PC-9 (cell line): ENCODE measurements at regions not wholly inside any gene's neighbourhood (a gene's known extent, or its start where the extent isn't known, plus 50 kb on each side); places are given as distances from the start of the nearest gene placed in this dataset.

Experiments used
- BruUV-seq: library from RNA; stranded (reverse); fragments of 400-500 nt; replicated peaks from 2 replicates; lab custom pipeline; 2021; lab: Mats Ljungman, UMichigan
- CTCF ChIA-PET: fragments of 300-600 bp; sonication (Branson Sonifier 250); formaldehyde crosslinking; loops from one replicate; lab custom pipeline; 2022; ENCODE audit warnings: antibody characterized with exemption; lab: Charles Lee
- POLR2A ChIA-PET: fragments of 300-600 bp; sonication (Branson Sonifier 250); formaldehyde crosslinking; loops from one replicate; lab custom pipeline; 2022; ENCODE audit warnings: antibody characterized with exemption; ENCODE audit not compliant: unreplicated experiment; lab: Charles Lee
- DNase-seq, 2 experiments: peaks; one replicate each; pipeline versions ENCODE4 v3.0.0 to v3.0.0-alpha.2; 2015 to 2022; ENCODE audit warnings: mixed read lengths in 1 of 2
- H2AFZ ChIP-seq: fragments of 200-600 bp; sonication (generic); 2 replicates; pipeline ENCODE4 v1.8.1; 2017; ENCODE audit warnings: antibody characterized with exemption
- H3F3A ChIP-seq: fragments of 200-600 bp; sonication (generic); 2 replicates; pipeline ENCODE4 v1.8.1; 2017; ENCODE audit warnings: antibody characterized with exemption, mild to moderate bottlenecking, low read depth; ENCODE audit not compliant: insufficient read depth
- H3K27ac ChIP-seq: fragments of 200-600 bp; sonication (generic); 2 replicates; pipeline ENCODE4 v1.6.1; 2016; ENCODE audit warnings: mixed run types
- H3K27me3 ChIP-seq: fragments of 200-600 bp; sonication (generic); 2 replicates; pipeline ENCODE4 v1.6.1; 2016; ENCODE audit warnings: low read depth, mixed run types; ENCODE audit not compliant: insufficient read depth
- H3K36me3 ChIP-seq: fragments of 200-600 bp; sonication (generic); 2 replicates; pipeline ENCODE4 v1.6.1; 2016; ENCODE audit warnings: low read depth, mixed run types
- H3K4me1 ChIP-seq: fragments of 200-600 bp; sonication (generic); replicated peaks from 2 replicates; pipeline ENCODE4 v1.6.1; 2016; ENCODE audit warnings: mixed run types; ENCODE audit not compliant: insufficient read depth
- H3K4me2 ChIP-seq: fragments of 200-600 bp; sonication (generic); 2 replicates; pipeline ENCODE4 v1.6.1; 2017; ENCODE audit warnings: mixed run types
- H3K4me3 ChIP-seq: fragments of 200-600 bp; sonication (generic); 2 replicates; pipeline ENCODE4 v1.6.1; 2016; ENCODE audit warnings: mixed run types
- H3K79me2 ChIP-seq: fragments of 200-600 bp; sonication (generic); 2 replicates; pipeline ENCODE4 v1.6.1; 2017; ENCODE audit warnings: low read depth, mixed run types
- H3K9me2 ChIP-seq: fragments of 200-600 bp; sonication (generic); 2 replicates; pipeline ENCODE4 v1.8.1; 2017; ENCODE audit warnings: mild to moderate bottlenecking; ENCODE audit not compliant: insufficient read depth
- H3K9me3 ChIP-seq: fragments of 200-600 bp; sonication (generic); 2 replicates; pipeline ENCODE4 v1.8.1; 2016; ENCODE audit warnings: low read depth; ENCODE audit not compliant: insufficient read depth
- H4K20me1 ChIP-seq: fragments of 200-600 bp; sonication (generic); 2 replicates; pipeline ENCODE4 v1.8.1; 2017; ENCODE audit not compliant: insufficient read depth
- CTCF ChIP-seq: fragments of 200-600 bp; sonication (generic); conservative IDR thresholded peaks from 2 replicates; pipeline ENCODE4 v1.6.1; 2017; ENCODE audit warnings: mixed run types, antibody characterized with exemption, mild to moderate bottlenecking, moderate library complexity
- EZH2 ChIP-seq: fragments of 200-600 bp; sonication (generic); IDR thresholded peaks from 2 replicates; pipeline ENCODE4 v1.8.0; 2017; ENCODE audit warnings: antibody characterized with exemption, low read depth
- intact Hi-C: fragments of 100-400 bp; cut with micrococcal nuclease; formaldehyde crosslinking; loops from one replicate; pipeline ENCODE4 v1.10.0; 2022; ENCODE audit not compliant: unreplicated experiment

- no peak overlapping the region for H2AFZ ChIP-seq
Observed at GRCh38 chr10:84593506-84593905, 265.1 kb downstream of the CCSER2 start.

GRCh38 chr10:84596585-84596984, 268.2 kb downstream of the CCSER2 start:
- H3K27me3 ChIP-seq: peaks cover 62% of the 10 kb centered on the region
- TF ChIP-seq CTCF (no peak), EZH2 (no peak)
- no peak for DNase-seq
- no peak overlapping the region for H3K27ac ChIP-seq
- H3K4me2 ChIP-seq: no peak overlapping the region
- no peaks in the 10 kb centered on the region for H3F3A ChIP-seq
- ChIA-PET CTCF (no interaction called here), POLR2A (no interaction called here)
- no peaks in the 10 kb centered on the region for H3K9me2 ChIP-seq
- H3K4me3 ChIP-seq: no peak overlapping the region
- H3K36me3 ChIP-seq: no peaks in the 10 kb centered on the region
- H4K20me1 ChIP-seq: no peaks in the 10 kb centered on the region
- intact Hi-C loops: no loop called here
- BruUV-seq: no TSS peak
- H2AFZ ChIP-seq: no peak overlapping the region
- no peaks in the 10 kb centered on the region for H3K79me2 ChIP-seq
- no peaks in the 10 kb centered on the region for H3K9me3 ChIP-seq
- no peaks in the 10 kb centered on the region for H3K4me1 ChIP-seq

More at GRCh38 chr10:84593506-84593905, 265.1 kb downstream of the CCSER2 start:
- Histone ChIP-seq H3K4me3 (no peak overlapping the region), H3K4me1 (no peaks in the 10 kb centered on the region), H3K27ac (no peak overlapping the region), H3K27me3 (peaks cover 71% of the 10 kb centered on the region), H3K79me2 (no peaks in the 10 kb centered on the region), H3K9me3 (no peaks in the 10 kb centered on the region), H3K9me2 (no peaks in the 10 kb centered on the region), H3K36me3 (no peaks in the 10 kb centered on the region), H3K4me2 (no peak overlapping the region), H3F3A (no peaks in the 10 kb centered on the region), H4K20me1 (no peaks in the 10 kb centered on the region)
- ChIA-PET CTCF (no interaction called here), POLR2A (no interaction called here)
- DNase-seq: no peak
- intact Hi-C loops: loop anchor here (5.0 kb wide), 1 partner anchor 46 kb away; no protein-coding TSS in a partner anchor
- BruUV-seq: no TSS peak
- TF ChIP-seq EZH2 (no peak), CTCF (no peak)

GRCh38 chr10:84599254-84599653, 270.9 kb downstream of the CCSER2 start:
- Histone ChIP-seq H3K27ac (no peak overlapping the region), H3K79me2 (no peaks in the 10 kb centered on the region), H3K36me3 (no peaks in the 10 kb centered on the region), H4K20me1 (no peaks in the 10 kb centered on the region), H3K4me3 (no peak overlapping the region), H3K9me2 (no peaks in the 10 kb centered on the region), H3K4me1 (no peaks in the 10 kb centered on the region), H3K9me3 (no peaks in the 10 kb centered on the region), H3F3A (no peaks in the 10 kb centered on the region), H3K27me3 (peaks cover 36% of the 10 kb centered on the region), H2AFZ (no peak overlapping the region), H3K4me2 (no peak overlapping the region)
- intact Hi-C loops: no loop called here
- POLR2A ChIA-PET: no interaction called here
- CTCF ChIA-PET: no interaction called here
- no peak for DNase-seq
- no peak for TF ChIP-seq EZH2
- TF ChIP-seq CTCF: no peak
- BruUV-seq: no TSS peak
